Large intestine (tissue), 3 donors: ENCODE measurements at regions not wholly inside any gene's neighbourhood (a gene's known extent, or its start where the extent isn't known, plus 50 kb on each side); places are given as distances from the start of the nearest gene placed in this dataset.
A peak's percentile ranks its signal among the peaks of the same experiment; 100 is the strongest.

Source experiments
- DNase-seq, 2 donors: peaks; one replicate each; pipeline versions ENCODE4 v3.0.0 to v3.0.0-alpha.2; 2013
- H3K27ac ChIP-seq: one replicate; pipeline ENCODE4 v1.5.1; 2013; ENCODE audit warnings: low read length
- H3K27me3 ChIP-seq: 2 replicates; pipeline ENCODE4 v1.6.1; 2013; ENCODE audit warnings: low read length; ENCODE audit not compliant: control insufficient read depth, insufficient read depth
- H3K36me3 ChIP-seq: 2 replicates; pipeline ENCODE4 v1.6.1; 2013; ENCODE audit warnings: low read length; ENCODE audit not compliant: control insufficient read depth, insufficient read depth
- H3K4me1 ChIP-seq: one replicate; pipeline ENCODE4 v1.6.1; 2013; ENCODE audit warnings: low read length; ENCODE audit not compliant: control insufficient read depth, insufficient read depth
- H3K4me3 ChIP-seq: one replicate; pipeline ENCODE4 v1.5.1; 2013; ENCODE audit warnings: low read length
- H3K9me3 ChIP-seq: one replicate; pipeline ENCODE4 v1.6.1; 2013; ENCODE audit warnings: mild to moderate bottlenecking, low read depth, low read length, moderate library complexity; ENCODE audit not compliant: control insufficient read depth
- WGBS: methylation state at CpG from one replicate; pipeline ENCODE4 v1.1.5; 2013; ENCODE audit warnings: low lambda C conversion rate; ENCODE audit not compliant: insufficient coverage; 5-methylcytosine and 5-hydroxymethylcytosine counted together

DNA sequence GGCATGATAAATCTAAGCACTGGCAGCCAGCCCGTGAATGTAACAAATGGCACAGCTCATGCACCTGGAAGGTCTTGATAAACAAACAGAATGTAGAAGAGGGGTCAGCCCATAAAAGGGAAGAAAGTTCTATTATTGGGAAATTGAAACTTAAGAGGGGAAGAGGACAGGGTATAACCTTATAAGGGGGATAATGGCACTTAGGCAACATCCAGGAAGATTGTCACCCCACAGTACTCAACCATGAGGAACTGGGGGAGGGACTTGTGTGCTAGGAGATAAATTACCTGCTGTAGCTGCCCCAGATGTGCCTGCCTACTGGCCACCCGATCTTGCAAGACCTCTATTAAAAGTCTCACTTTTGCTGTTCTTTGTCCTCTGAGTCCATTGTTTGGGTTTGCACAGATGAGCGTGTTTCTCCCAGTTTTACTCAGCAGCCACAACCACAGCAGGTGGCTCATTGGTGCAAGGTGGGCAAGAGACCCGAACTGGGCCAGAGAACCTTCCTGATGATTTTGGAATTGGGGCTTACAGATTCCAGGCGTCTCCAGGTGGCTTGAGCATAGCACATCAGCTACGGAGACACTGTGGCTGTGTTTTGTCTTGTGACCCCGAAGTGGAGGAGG is 79.0 kb upstream of the TAF1B start:
- H3K4me1 ChIP-seq = peaks cover 62% of the 10 kb centered on the region
- H3K27me3 ChIP-seq = no peaks in the 10 kb centered on the region
- whole genome bisulfite sequencing = no CpG with 5 or more reads among the region's 7 CpGs
- peak overlapping the region; percentile 79 for H3K27ac ChIP-seq
- H3K4me3 ChIP-seq = no peak overlapping the region
- no peaks in the 10 kb centered on the region for H3K9me3 ChIP-seq
- peak in 1 of 2 donors; percentile 49 for DNase-seq
- no peaks in the 10 kb centered on the region for H3K36me3 ChIP-seq

DNA sequence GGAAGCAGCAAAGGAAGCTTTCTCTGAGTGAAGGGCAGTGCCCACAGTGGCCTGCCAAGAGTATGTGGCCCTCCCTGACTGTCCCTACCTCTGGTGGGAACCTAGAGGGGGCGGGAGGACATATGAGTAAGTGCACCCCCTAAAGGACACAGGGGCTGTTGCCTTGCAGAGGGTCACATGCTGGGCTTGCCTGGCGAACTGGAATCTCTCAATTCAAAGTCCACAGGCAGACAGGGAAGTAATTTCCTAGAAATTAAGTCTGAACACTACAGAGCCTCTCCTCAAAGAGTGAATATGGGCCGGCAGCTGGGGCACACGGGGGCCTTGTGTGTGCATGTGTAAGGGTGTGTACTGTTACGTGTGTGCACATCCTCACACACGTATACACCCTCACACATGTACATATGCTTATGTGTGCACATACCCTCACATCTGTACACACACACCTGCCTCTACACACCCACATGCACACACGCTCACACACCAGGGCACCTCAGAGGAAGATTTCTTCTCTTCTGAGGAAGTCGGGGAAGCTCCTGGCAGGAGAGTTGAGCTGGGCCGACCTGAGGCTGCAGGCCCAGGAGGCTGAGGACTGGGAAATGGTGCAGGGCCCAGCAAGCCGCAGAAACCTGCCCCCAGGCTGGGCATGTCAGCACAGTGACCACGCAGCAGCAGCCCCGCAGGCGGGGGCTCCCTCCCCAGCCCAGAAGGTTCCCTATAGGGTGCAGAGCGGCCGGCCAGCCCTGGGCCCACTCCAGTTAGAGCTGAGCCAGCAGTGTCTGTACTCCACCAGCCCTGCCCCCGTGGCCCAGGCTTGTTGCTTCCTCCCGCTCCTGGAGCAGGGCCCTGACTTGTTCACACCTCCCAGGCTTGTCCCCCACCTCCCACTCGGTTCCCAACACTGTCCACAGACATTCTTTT is 77.4 kb upstream of the TAF1B start:
- H3K4me3 ChIP-seq = no peak overlapping the region
- no peaks in the 10 kb centered on the region for H3K27me3 ChIP-seq
- DNase-seq = peak in 1 of 2 donors; percentile 78
- H3K9me3 ChIP-seq = no peaks in the 10 kb centered on the region
- H3K27ac ChIP-seq = peak overlapping the region; percentile 91
- no peaks in the 10 kb centered on the region for H3K36me3 ChIP-seq
- peaks cover 78% of the 10 kb centered on the region for H3K4me1 ChIP-seq
- no CpG with 5 or more reads among the region's 18 CpGs for WGBS

DNA sequence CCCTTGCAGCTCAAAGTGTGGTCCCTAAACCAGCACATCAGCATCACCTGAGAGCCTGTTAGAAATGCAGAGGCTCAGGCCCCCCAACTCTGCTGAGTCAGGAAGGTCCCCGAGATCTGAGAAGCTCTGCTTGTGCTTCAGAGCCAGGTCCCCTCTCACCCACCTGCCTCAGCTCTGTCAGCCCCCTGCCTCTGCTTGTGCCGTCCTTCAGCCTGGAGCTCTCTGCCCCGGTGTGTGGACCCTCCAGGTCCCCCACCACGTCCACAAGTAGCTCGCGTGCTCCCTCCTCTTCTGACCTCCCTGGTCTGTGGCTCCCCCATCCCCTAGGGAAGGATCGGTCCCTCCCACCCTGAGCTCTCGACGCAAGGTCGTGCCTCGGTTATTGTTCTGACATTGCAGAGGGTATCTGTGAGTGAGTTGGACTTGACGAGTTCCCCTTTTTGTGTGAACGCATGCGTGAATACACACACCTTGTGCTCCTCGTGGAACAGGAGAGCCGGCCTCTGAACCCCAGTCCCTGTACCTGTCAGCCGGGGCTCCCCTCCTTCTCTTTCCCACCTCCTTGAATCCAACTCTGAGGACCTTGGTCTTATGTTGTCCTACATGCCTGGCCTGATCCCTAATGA is 75.5 kb upstream of the TAF1B start:
- Histone ChIP-seq H3K27ac (peak overlapping the region; percentile 91), H3K4me1 (peaks cover 82% of the 10 kb centered on the region), H3K4me3 (no peak overlapping the region), H3K27me3 (no peaks in the 10 kb centered on the region), H3K9me3 (no peaks in the 10 kb centered on the region), H3K36me3 (no peaks in the 10 kb centered on the region)
- DNase-seq = no peak
- WGBS = no CpG with 5 or more reads among the region's 17 CpGs

DNA sequence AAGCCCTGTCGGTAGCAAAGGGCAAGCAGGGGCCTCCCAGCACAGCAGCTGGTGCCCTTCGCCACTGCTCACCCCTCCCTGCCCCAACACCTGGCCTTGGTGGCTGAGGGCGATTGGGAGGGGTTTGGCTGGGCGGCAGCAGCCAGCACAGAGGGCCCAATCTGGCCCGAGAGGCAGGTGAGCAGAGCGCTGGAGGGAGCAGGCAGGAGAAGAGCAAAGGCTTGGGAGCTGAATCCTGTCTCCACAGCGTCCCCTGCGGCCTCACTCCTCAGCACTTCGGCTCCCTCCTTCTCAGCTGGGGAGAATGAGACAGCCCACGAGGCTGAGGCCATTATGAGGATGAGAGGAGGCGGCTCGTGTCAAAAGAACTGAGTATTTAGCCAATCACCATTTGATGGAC is 74.9 kb upstream of the TAF1B start:
- Histone ChIP-seq H3K9me3 (no peaks in the 10 kb centered on the region), H3K36me3 (no peaks in the 10 kb centered on the region), H3K27ac (peak overlapping the region; percentile 71), H3K27me3 (no peaks in the 10 kb centered on the region), H3K4me1 (peaks cover 78% of the 10 kb centered on the region), H3K4me3 (no peak overlapping the region)
- peak; percentile 78 to 79 for DNase-seq
- WGBS = no CpG with 5 or more reads among the region's 12 CpGs

DNA sequence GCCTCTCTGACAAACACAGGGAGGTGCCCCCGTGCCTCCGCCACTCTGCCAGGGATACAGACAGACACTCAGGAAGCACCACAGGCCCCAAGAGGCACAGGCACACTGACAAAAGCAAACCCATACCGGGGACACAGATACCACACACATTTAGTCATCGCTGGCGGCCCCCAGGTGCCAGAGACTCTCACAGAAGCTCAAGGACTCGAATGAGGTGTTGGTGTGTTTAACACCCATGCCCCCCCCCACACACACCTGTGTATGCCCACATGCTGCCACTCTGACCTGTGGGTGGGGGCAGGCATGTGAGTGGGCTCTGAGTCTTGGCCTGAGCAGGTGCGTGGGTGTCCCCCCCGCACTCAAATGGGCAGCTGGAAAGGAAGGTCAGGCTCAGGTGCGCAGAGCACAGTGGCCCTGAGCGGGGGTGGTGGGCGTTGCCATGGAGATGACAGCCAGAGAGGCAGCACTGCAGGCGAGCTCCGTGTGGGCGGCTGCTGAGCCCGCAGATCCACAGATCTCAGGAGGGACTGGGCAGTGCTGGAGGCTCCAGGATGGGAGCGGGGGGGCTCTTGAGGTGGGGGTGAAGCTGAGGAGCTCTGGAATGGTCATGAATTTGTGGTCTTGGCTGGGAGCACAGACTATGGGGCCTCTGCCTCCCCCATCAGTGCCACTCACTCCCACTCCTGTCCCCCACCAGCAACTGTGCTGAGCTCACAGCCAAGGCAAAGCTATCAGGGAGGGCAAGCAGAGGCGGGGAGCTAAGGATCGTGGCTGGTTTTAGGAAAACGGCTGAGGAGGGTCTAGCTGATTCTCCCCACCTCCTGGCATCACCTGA is 73.9 kb upstream of the TAF1B start:
- H3K36me3 ChIP-seq = no peaks in the 10 kb centered on the region
- no CpG with 5 or more reads among the region's 19 CpGs for WGBS
- no peak overlapping the region for H3K4me3 ChIP-seq
- H3K27me3 ChIP-seq = no peaks in the 10 kb centered on the region
- H3K9me3 ChIP-seq = no peaks in the 10 kb centered on the region
- peaks cover 77% of the 10 kb centered on the region for H3K4me1 ChIP-seq
- no peak for DNase-seq
- peak overlapping the region; percentile 71 for H3K27ac ChIP-seq

DNA sequence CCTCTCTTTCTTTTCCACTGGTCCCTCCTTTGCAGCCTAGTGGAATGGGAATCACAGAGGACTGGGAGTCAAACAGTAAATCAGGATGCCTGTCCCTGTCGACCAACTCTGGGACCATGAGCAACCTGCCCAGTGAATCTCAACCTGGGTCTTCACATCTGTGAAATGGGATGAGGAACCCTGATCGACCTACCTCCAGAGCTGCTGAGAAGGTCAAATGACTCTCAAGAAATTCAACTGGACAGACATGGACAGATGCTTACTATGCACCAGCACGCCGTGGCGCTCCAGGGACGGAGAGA is 73.3 kb upstream of the TAF1B start:
- Histone ChIP-seq H3K36me3 (no peaks in the 10 kb centered on the region), H3K4me1 (peaks cover 71% of the 10 kb centered on the region), H3K27ac (no peak overlapping the region), H3K27me3 (no peaks in the 10 kb centered on the region), H3K9me3 (no peaks in the 10 kb centered on the region), H3K4me3 (no peak overlapping the region)
- DNase-seq = no peak
- no CpG with 5 or more reads among the region's 6 CpGs for WGBS

DNA sequence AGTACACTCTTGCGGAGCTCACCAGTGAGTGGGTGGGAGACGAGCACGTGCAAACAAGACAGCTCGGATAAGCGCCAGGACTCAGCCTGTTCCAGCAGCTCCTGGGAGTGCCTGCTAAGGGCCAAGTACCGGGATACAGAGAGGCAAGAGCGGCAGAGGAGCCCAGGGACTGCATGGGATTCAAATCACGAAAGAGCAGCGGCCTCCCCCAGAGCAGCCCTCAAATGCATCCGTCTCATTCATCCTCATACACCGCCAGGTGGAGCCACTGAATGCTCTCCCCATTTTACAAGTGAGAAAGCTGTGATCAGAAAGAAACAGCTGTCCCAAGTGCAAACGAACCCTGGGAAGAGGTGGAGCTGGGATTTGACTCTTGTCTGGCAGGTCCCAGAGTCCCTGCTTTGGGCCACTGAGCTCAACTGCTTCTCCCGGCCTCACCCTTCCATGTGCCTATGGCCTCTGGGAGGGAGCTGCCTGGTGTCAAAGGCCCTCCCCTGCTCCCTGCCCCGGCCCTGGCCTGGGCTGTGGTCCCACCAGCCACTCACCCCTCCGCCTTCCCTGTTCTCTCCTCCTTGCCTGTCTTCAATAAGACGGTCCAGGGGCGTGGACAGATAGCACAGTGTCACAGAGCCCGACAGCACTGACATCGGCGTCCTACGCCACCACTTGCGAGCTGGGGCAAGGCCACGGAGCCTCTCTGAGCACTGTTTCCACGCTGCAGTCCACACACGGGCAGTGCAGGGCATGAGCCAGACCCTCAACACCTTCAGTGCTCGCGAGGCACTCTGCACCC is 72.8 kb upstream of the TAF1B start:
- H3K27ac ChIP-seq = no peak overlapping the region

DNA sequence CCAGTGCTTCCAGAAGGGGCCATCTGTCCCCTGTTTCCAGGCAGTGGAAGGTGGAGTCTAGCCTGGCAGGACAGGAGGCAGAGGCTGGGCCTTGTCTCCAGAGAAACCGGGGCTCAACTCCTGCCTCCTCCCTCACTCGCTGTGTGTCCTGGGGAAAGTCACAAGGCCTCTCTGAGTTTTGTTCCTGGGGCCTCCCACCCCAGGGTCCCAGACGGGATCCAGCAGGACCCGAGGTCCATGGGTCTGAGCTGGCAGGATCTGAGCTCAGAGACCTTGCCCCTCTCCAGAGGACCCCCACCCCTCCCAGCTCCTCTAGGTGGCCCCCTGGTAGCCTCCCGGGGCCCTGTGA is 72.2 kb upstream of the TAF1B start:
- Histone ChIP-seq H3K9me3 (no peaks in the 10 kb centered on the region), H3K36me3 (no peaks in the 10 kb centered on the region), H3K4me3 (no peak overlapping the region), H3K4me1 (peaks cover 61% of the 10 kb centered on the region), H3K27ac (no peak overlapping the region), H3K27me3 (no peaks in the 10 kb centered on the region)
- WGBS = no CpG with 5 or more reads among the region's 5 CpGs
- no peak for DNase-seq

More for the DNA sequence above, 72.8 kb upstream of the TAF1B start:
- WGBS = no CpG with 5 or more reads among the region's 27 CpGs
- H3K27me3 ChIP-seq = no peaks in the 10 kb centered on the region
- no peaks in the 10 kb centered on the region for H3K9me3 ChIP-seq
- H3K4me3 ChIP-seq = no peak overlapping the region
- DNase-seq = peak; percentile 74 to 77
- H3K4me1 ChIP-seq = peaks cover 65% of the 10 kb centered on the region
- H3K36me3 ChIP-seq = no peaks in the 10 kb centered on the region

DNA sequence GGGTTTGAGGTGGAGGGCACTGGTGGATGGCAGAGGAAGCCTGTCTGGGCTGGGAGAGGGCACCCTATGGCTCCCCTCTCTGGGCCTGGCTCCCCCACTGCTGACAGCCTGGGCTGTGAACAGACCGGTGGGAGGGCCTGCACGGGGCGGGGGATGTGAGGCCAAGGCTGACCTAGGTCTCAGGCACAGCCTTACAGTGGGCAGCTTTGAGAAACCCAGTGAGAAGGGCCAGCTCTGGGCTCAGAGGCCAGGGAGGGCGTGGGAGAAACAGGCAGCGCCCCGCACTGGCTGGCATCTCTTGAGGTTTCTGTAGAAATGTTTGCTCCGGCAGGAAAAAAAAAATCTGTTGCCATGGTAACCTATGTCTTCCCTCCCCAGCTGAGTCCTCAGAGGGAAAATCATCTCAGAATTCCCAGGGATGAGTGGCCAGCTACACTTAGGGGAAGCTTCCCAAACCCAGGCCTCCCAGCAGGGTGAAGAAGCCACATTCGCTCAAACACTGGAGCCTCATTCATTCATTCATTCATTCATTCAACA is 71.7 kb upstream of the TAF1B start:
- WGBS = no CpG with 5 or more reads among the region's 8 CpGs
- H3K9me3 ChIP-seq = no peaks in the 10 kb centered on the region
- H3K27me3 ChIP-seq = no peaks in the 10 kb centered on the region
- H3K4me1 ChIP-seq = peaks cover 57% of the 10 kb centered on the region
- H3K27ac ChIP-seq = no peak overlapping the region
- DNase-seq = no peak
- no peaks in the 10 kb centered on the region for H3K36me3 ChIP-seq
- no peak overlapping the region for H3K4me3 ChIP-seq
